ENCODE measurements at regions not wholly inside any gene's neighbourhood (a gene's known extent, or its start where the extent isn't known, plus 50 kb on each side); places are given as distances from the start of the nearest gene placed in this dataset.
"Not testable (repeated sequence)": the region's sequence is repeated elsewhere in the genome, so short reads cannot be mapped to it uniquely, and the experiment has no call there.

DNA sequence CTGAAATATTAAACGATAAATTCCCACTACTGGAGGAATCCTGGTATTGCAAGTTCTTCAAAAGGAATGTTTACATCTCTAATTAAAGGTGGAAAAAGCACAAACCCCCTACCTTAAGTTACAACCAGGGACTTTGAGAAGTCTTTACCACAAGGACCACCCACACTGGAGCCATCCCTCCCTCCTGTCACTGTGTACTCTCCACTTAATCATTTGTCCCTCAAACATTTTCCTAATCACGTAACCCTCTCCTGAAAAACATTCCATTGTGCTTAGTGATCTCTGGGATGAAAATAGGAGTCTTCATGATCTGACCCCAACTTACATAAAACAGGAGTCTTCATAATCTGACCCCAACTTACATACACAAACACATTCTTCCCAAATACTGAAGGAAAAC lies 85.7 kb downstream of the SUCLG1 start:
- DNase-seq (ENCODE audit: extremely low spot score, insufficient read length, low read depth) (no peak), FAIRE-seq (no peak)

- DNase-seq (ENCODE audit: extremely low spot score, insufficient read length, low read depth) (no peak), FAIRE-seq (no peak)
Measured at GRCh38 chr2:84362541-84362940, 96.5 kb downstream of the SUCLG1 start.

GRCh38 chr2:84338069-84338468 lies 121.0 kb downstream of the SUCLG1 start:
- no peak for FAIRE-seq
- no peak for DNase-seq (ENCODE audit: extremely low spot score, insufficient read length, low read depth)

GRCh38 chr2:84327645-84328249 lies 131.3 kb downstream of the SUCLG1 start:
- DNase-seq (ENCODE audit: extremely low spot score, insufficient read length, low read depth), result no peak

GRCh38 chr2:84326831-84327432 lies 132.1 kb downstream of the SUCLG1 start:
- no peak for FAIRE-seq
- no peak for DNase-seq (ENCODE audit: extremely low spot score, insufficient read length, low read depth)

More at GRCh38 chr2:84327645-84328249, 131.3 kb downstream of the SUCLG1 start:
- no peak for FAIRE-seq

DNA sequence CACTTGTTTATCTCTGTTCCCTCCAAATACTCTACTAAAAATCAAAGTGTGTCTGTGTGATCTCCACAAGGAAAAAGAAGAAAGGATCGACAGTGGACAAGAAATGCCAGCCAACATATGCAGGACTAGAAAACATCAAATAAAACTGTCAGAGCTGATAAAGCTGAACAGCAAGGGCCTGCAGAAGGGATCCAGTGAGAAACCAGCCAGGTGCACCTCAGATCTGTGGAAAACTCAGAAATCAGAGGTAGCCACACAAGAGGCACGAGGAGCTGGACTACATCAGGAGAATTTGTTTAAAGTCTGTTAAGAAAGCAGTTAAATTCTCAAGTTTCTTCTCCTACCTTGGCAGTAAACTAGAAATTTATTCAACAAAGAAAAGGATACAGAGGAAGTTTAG lies 135.2 kb downstream of the SUCLG1 start:
- FAIRE-seq (no peak), DNase-seq (ENCODE audit: extremely low spot score, insufficient read length, low read depth) (no peak)

DNA sequence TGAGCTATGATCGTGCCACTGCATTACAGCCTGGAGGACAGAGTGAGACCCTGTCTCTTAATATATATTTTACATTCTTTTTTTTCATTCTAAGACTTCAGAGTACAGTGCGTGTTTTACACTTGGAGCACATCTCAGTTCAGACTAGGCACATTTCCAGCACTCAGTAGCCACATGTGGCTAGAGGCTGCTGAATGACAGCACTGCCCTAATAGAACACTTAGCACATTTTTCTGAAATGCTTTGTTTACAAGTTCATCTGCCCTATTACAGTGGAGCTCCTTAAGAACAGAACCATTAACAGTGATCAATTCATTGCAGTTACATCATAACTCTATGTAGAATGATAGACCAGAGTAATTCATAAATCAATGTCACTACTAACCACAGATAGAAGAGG lies 138.1 kb downstream of the SUCLG1 start:
- DNase-seq (ENCODE audit: extremely low spot score, insufficient read length, low read depth) (no peak), FAIRE-seq (no peak)

GRCh38 chr2:84319581-84319980 lies 139.5 kb downstream of the SUCLG1 start:
- FAIRE-seq (no peak), DNase-seq (ENCODE audit: extremely low spot score, insufficient read length, low read depth) (no peak)

GRCh38 chr2:84317135-84317534 lies 141.9 kb downstream of the SUCLG1 start:
- FAIRE-seq, result no peak
- no peak for DNase-seq (ENCODE audit: extremely low spot score, insufficient read length, low read depth)

GRCh38 chr2:84314901-84315330 lies 144.2 kb downstream of the SUCLG1 start:
- FAIRE-seq (peak; percentile 86), DNase-seq (ENCODE audit: extremely low spot score, insufficient read length, low read depth) (peak; percentile 40)

DNA sequence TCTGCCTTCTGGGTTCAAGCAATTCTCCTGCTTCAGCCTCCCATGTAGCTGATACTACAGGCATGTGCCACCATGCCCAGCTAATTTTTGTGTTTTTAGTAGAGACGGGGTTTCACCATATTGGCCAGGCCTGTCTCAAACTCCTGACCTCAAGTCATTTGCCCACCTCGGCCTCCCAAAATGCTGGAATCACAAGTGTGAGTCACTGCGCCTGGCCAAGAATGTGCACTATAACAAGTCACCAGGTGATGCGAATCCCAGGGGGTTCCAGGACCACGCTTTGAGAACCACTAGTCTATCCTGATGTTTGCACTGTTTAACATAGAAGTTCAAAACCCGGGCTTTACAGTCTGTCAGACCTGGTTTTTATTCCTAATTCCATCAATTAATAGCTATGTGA lies 144.8 kb downstream of the SUCLG1 start:
- FAIRE-seq, result no peak
- no peak for DNase-seq (ENCODE audit: extremely low spot score, insufficient read length, low read depth)

DNA sequence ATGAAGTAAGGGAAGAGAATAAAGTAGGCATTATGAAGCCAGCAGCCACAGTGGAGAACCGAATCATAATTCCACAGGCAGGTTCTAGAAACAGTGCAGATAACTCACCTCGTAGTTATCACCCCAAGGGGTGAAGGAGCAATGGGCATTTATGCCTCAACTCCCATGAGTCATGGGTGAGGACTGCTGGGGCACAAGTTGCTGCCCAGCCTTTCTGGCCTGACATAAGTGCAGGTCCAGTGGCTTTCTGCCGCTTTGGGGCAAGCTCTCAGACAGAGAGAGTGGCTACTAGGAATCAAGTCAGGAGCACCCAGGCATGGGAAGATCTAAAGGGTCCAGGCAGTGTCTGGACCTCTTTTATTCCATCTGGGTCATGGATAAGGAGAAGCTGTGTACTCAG lies 149.8 kb downstream of the SUCLG1 start:
- DNase-seq (ENCODE audit: extremely low spot score, insufficient read length, low read depth) (no peak), FAIRE-seq (no peak)

DNA sequence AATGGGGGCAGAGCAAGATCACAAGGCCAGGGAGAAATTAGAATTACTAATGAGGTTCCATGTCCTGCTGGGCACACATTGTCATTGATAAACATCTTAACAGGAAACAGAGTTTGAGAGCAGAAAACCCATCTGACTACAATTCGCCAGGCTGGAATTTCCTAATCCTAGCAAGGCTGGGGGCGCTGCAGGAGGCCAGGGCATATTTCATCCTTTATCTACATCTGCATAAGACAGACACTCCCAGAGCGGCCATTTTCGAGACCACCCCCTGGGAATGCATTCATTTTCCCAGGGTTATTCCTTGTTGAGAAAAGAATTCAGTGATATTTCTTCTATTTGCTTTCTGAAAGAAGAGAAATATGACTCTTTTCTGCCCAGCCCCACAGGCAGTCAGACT lies 152.7 kb downstream of the SUCLG1 start:
- FAIRE-seq (no peak), DNase-seq (ENCODE audit: extremely low spot score, insufficient read length, low read depth) (no peak)

GRCh38 chr2:84302513-84303412 lies 156.3 kb downstream of the SUCLG1 start:
- FAIRE-seq (peak; percentile 80), DNase-seq (ENCODE audit: extremely low spot score, insufficient read length, low read depth) (peak; percentile 23)

GRCh38 chr2:84301717-84302116 lies 157.4 kb downstream of the SUCLG1 start:
- FAIRE-seq (no peak), DNase-seq (ENCODE audit: extremely low spot score, insufficient read length, low read depth) (no peak)

DNA sequence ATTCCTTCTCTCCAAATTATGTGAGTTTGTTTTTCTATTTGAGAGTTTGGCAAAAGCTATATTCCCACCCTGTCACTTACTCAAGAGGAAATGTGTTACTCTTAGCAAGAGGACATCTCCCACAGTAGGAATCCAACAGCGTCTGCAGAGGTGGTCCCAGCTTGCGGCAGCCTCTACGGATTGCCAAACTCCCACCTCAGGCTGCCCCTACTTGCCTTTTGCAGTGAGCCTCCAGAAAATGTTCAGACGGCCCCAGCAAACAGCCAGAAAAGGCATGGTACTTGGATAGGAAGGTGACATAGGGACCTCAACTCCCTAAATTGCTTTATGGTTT lies 158.4 kb downstream of the SUCLG1 start:
- FAIRE-seq, result no peak
- no peak for DNase-seq (ENCODE audit: extremely low spot score, insufficient read length, low read depth)

- not testable (repeated sequence) for FAIRE-seq; DNase-seq (ENCODE audit: extremely low spot score, insufficient read length, low read depth)
Measured at GRCh38 chr2:84300001-84300695, 158.9 kb downstream of the SUCLG1 start.

DNA sequence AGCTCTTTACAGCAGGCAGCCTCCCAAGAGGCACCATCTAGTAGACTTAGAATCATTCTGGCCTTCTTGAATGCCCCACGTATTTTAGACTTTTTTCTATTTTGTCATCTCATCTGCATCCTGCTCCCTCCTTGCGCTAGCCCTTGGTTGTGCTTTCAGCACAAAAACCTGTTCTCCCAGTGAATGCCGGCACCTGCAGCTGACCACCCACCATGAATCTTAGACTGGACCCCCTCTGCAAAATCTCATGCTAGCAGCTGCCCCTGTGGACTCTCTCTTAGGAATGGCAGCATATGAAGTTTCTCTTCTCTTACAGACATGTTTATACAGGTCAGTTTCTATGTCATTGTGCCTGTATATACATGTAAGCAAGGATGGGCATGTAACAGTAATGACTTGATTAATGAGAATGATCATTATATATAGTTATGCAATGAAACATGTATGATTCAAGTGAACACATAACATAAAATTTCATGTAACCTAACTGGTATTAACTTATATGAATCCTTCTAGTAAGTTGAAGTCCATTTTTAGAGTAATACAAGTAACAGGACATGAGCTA lies 159.8 kb downstream of the SUCLG1 start:
- no peak for FAIRE-seq
- no peak for DNase-seq (ENCODE audit: extremely low spot score, insufficient read length, low read depth)

DNA sequence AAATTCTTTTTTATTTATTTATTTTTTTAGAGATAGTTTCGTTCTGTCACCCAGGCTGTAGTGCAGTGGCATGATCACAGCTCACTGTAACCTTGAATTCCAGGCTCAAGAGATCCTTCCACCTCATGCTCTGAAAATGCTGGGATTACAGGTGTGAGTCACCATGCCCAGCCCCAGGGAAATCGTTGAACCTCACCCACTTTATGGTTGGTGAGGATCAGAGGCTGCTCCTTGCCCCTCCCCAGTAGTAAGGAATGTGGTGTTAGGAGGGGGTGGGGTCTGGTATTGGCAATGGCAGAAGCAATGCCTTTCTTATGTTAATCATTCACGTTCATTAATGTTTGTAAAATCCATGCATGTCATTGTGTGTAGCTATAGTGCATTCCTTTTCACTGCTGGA lies 161.9 kb downstream of the SUCLG1 start:
- no peak for DNase-seq (ENCODE audit: extremely low spot score, insufficient read length, low read depth)
- no peak for FAIRE-seq

GRCh38 chr2:84293791-84294380 lies 165.2 kb downstream of the SUCLG1 start:
- no peak for FAIRE-seq
- no peak for DNase-seq (ENCODE audit: extremely low spot score, insufficient read length, low read depth)

All from GM18507 (cell line).